A204.1 (cell line): ENCODE measurements at regions not wholly inside any gene's neighbourhood (a gene's known extent, or its start where the extent isn't known, plus 50 kb on each side); places are given as distances from the start of the nearest gene placed in this dataset.

ENCODE experiments used
- FAIRE-seq: peaks from 2 replicates; lab custom pipeline; 2012; peaks lifted over from hg19 to GRCh38; lab: Jason Lieb, UNC

DNA sequence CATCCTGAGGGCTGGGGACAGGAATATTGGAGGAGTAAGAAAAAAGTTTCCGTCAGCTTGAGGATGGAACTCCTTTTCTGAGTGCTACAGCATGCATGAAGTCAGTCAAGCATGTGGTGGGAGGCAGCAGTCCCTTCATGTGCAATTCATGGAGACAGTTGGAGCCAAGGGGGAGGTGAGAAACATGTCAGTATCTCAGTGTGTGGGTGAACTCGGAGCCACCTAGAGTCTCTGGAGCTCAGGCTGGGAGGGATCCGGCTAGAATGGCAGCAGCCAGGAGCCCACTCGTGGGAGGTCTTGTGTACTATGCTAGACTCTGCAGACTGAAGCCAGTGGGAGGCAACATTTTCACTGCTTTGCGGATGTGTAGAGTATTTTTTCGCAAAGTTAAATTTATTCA, 60.3 kb downstream of the AVPR1A start:
- FAIRE-seq, result no peak

DNA sequence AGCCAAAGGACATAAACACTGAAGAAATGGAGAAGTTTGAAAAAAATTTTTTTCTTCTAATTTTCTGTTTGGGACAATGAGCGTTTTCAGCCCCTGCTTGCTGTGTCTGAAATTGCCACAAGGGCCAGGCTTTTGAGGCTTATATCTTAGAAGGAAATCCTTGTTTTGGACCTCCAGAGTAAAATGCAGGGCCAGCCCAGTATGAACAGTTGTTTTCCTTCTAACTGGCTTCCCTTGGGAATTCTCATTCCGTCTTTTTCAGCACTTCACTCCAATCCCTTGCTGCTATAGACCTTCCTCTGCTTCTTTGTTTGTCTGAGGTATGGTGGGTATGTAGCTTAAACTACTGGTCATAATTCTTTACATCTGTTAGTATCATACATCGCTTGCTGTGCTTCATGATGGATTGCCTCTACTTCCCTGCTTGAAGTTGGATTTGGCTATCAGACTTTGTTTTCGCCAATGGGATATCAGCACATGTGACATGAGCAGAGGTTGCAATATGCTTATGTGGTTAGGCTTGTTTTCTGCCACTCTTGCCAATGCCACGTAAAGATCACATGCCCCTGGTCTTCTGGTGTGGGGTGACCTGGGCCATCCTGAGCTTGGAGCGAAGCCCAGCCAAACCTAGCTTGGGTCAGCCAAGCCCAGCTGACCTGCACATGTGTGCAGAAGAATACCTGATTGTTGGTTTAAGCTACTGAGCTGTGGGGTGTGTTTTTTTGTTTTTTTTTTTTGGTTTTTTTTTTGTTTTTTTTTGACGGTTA, 64.7 kb downstream of the AVPR1A start:
- no peak for FAIRE-seq

DNA sequence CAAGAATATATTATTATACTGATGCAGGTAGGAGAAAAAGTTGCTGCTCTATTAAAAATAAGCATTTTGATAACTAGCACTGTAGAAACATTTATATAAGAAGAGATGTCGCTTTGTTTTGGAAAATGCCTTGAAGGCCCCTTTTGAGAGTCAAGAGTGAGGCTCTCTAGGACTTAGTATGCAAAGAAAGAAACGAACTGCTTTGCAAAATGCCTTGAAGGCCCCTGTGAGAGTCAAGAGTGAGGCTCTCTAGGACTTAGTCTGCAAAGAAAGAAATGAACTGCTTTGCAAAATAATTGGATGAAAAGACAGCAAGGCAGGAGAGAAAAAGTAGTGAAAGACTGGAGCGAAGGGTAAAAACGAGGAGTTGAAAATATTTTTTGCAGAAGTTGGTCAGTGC, 65.9 kb downstream of the AVPR1A start:
- FAIRE-seq, result no peak

DNA sequence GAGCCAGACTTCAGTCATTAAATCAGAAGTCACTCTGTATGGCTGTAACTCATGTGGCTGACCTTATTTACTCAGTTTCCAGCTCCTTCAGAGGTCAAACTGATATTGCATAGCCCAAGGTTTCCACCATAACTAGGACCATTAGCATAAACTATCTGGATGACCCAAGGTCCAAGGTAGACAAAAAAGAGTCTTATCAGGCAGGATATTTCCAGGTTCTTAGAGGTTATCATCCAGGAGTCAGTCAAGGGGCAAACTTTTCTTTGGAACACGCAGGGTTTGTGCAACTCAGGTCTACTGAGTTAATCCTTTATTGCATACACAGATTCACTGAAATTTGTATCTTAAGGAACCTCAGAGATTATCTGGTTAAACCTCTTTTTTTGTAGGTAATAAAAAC, 66.5 kb downstream of the AVPR1A start:
- FAIRE-seq, result no peak

DNA sequence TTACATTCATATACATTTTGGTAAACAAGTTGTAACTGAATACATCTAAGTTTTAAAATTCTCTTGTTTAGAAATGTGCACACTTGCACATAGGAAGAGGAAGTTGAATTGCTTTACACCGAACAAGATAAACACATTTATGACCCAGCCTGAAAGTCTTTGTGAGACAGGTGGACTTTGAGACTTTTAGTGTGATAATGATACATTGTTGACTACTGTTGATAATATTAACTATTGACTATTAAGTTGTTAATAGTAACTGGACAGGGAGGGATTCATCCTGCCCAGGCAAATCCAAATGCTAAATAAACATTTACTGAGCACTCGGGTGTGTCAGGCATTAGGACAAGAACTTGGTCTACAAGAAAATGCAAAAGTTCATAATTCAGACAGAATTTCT, 68.0 kb downstream of the AVPR1A start:
- no peak for FAIRE-seq

DNA sequence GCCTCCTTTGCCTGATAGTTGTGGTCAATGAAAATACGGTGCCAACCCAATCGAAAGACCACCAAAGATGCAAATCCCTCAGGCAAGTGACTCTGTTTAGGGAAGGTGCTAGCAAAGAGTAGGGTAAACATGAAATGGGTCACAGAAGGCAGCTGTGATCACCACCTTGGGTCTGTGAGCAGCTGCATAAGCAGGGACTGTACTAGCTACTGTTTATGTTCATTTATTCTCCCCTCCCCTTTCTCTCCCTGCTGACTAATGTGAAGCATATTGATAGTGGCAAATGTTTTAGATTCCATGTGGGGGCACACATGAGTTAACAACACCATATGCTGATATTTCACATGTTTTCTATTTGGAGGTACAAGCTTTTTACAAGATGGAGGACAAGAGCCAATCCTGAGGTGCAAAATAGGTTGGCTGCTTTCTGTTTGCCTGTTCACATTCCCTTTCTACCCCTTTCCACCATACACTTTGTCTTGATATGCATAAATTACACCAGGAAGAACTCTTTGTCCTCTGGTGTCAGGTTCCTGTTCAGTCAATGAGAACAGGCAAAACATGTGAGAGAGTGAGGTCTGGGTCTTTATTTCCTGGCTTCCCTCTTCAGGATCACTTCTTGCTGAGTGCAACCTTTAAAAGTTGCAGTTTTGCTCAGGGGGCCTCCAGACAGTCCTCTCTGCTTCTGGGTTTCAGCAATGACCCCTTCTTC, 71.1 kb downstream of the AVPR1A start:
- no peak for FAIRE-seq

DNA sequence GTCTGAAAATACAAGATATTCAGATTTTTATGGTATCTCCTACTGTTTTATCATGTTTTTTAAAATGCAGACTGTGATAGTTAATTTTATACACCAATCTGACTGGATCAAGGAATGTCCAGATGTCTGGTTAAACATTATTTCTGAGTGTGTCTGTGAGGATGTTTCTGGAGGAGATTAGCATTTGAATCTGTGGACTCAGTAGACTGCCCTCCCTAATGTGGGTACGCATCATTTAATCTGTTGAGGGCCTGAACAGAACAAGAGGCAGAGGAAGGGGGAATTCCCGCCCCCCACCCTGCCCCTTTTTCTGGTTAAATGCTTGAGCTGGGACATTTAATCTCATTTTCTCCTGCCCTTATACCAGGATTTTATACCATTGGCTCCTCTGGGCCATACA, 72.1 kb downstream of the AVPR1A start:
- no peak for FAIRE-seq

DNA sequence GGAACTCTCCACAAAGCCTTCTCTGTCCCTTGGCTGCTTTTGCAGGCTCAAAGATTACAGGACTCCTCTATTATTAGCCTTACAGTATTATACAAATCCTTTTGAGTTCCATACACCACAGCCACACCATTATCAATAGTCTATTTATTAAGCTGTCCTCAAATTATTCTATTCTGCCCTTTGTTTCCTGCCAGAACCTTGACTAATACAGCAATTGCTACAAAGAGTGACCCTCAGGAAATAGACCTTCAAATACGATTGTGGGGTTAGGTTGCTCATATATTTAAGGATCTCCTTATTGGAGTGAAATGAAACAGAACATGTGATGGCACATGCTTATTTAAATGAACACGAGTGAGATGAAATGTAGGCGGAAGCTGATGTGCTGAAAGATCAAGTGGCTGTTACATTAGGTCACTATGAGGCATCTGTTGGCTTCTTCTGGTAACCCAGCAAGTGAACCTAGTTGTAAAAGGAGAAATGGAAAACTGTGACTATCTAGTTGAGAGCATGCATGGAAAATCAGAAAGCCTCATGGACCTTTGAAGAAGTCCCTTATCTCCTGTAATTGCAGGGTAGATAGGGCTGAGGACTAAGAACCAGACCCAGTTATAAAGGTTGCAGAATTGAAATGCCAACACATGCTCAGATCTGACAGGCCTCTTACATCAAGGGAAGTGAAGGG, 75.5 kb downstream of the AVPR1A start:
- no peak for FAIRE-seq

DNA sequence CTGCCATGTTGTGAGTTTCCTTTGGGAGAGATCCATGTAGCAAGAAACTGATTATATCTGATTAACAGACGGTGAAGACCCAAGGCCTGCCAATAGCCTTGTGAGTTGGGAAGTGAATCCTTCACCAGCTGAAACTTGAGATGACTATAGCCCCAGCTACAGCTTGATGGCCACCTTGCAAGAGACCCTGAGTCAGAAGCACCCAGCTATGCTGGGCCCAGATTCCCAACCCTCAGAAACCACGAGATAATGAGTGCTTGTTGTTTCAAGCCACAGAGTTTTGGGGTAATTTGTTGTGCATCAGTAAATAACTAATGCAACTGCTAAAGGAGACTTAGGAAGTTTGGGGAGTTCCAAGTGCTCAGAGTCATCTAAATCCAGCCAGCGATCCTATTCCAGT, 80.3 kb downstream of the AVPR1A start:
- no peak for FAIRE-seq

DNA sequence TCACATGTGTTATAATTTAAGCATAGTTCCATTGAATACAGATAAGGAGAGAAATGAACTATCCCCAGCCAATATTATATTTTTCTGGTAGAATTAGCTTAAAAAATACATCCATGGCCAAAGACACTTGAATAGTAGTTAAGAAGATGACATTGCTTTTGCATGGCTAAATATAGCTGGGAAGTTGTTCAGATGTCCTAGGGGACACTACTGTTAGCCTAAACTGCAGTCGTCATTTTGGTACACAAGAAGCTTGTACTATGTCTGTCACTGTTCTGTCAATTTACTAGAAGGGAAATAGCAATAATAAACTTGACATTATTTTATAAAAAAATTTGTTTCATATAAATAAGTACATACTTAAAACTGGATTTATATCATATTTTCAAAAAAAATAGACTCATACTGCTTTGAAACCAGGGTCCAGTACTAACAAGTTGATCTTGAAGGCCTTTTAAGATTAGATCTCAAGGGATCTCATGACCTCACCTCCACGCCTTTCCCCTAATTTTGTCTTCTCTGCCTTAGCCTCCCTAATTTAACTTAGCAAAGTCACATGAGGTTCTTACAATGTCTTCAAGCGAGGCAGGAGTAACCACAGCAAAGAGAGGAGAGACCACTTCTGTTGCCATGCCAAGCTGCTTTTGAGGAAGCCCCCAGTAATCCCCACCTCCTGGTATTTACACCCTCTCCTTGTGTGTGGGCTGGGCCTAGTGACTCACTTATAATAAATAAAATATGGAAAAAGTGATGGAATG, 81.0 kb downstream of the AVPR1A start:
- no peak for FAIRE-seq

DNA sequence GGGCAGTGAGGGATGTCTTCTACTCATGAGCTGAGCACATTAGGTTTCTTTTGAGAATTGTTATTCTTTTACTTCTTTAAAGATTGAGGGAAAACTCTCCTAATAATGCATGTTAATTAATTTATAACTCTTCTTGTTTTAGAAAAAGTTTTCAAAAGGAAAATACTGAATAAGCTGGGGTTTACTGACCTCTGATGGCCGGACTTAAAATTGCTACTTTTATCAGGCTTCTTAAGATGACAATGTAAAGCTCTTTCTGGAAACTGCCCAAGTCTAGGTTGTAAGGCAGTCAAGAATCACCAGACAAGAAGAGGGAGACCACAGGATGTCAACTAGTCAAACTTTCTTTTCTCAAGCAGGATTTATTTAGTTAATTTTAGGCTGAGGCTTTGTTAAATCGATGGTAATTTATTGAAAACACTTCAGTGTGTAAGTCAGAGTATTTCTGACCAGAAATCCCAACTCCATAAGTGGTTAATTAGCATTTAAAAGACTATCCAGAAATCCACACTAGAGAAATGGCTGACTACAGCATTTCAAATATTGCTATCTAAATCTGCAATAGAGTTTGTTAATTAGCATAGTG, 82.1 kb downstream of the AVPR1A start:
- peak; percentile 97 for FAIRE-seq

DNA sequence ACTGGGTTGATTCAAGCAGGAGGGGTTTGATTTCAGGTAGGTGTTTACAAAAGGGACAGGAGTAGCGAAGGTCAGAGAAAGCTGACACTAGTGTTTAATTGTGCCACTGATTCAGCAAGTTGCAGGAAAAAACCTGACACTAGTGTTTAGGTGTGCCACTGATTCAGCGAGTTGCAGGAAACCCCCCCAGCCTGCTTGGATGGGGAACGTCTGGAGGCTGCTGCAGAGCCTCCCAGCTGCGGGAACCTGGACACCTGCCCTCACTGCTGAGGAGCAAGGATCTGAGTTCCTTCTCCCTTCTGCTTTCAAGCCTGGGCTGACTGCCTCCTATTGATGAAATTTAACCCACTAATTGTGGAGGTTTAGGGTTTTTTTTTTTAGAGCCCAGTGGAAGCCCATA, 84.2 kb downstream of the AVPR1A start:
- FAIRE-seq, result no peak

DNA sequence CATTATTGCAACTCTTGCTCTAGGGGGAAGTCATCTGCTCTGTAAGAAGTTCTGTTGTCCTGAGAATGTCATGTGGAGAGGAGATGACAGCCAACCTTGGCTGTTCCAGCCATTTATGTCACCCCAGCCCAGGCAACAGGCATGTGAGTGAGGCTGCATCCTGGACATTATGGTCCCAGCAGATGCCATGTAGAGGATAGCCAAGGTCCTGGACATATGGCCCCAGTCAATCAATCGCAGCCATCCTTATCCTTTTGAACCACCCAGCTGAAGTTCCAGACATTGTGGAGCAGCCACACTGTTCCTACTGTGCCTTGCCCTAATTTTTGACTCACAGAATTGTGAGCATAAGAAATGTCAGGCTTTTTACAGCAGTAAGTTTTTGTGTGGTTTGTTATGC, 84.9 kb downstream of the AVPR1A start:
- no peak for FAIRE-seq

DNA sequence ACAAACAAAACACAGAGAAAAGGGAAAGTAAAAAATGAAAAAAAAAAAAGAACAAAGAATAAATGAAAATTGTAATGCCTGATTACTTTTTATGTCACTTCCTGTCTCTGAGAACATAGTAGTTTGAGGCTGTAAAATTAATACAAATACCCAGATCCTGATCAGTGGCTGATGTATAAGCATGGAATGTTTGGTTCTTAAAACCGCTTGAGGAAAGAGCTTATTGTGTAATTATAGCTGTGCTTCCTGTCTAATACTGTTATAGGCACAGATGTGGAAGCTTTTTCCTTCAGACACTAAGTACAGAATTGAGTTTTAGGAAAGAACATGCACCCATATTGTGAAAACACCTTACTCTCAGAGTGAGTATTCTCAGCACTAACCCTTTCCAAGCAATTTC, 86.9 kb downstream of the AVPR1A start:
- no peak for FAIRE-seq

DNA sequence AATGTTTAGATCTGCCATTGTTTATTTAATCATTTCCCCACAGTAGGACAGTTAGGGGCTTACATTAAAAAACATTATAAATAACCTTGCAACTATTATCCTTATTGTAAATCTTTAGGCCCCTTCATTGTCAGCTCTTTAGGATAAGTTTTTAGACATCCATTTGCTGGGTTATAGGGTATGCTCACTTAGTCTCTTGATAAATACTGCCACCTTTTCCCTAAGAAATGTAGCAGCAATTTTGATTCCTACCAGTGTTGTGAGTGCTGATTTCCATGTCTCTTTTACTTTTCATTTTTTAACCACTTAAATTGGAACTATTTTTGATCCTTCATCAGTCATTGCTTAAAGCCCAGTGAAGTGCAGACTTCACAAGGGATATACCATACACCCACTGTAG, 94.4 kb downstream of the AVPR1A start:
- no peak for FAIRE-seq

DNA sequence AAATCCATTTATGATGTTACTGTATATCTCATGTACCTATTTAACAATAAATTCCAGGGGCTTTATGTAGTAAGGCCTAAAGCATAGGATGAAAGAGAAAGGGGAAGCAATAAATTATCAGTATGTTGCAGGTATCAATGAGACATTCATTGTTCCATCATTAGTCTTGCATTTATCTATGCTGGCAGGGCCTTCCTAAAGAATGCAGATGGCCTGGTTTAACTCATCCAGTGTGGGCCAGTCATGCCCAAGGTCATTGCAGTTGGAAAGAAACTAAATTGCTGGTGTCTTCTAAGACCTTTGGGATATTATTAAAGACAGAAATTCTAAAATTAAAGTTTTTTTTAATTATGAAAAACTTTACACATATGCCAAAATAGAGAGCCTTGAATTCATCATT, 98.3 kb downstream of the AVPR1A start:
- FAIRE-seq, result no peak

DNA sequence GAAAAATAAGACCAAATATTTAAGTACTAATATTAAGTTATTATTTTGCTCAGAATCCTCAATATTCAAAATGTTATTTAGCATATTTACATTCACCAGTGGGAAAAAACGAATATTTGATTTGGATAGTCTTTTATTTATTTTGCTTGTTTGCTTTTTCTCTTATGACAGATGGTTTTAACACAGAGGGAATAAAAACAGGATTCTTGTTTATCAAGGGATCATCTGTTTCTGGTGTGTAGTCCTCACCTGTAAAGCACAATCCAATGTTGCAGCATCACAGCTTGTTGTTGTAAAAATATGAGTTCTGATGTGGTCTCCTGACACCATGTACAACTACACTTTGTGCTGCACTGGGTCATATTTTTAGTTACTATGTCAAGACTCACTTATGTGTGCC, 103.9 kb downstream of the AVPR1A start:
- FAIRE-seq, result no peak

DNA sequence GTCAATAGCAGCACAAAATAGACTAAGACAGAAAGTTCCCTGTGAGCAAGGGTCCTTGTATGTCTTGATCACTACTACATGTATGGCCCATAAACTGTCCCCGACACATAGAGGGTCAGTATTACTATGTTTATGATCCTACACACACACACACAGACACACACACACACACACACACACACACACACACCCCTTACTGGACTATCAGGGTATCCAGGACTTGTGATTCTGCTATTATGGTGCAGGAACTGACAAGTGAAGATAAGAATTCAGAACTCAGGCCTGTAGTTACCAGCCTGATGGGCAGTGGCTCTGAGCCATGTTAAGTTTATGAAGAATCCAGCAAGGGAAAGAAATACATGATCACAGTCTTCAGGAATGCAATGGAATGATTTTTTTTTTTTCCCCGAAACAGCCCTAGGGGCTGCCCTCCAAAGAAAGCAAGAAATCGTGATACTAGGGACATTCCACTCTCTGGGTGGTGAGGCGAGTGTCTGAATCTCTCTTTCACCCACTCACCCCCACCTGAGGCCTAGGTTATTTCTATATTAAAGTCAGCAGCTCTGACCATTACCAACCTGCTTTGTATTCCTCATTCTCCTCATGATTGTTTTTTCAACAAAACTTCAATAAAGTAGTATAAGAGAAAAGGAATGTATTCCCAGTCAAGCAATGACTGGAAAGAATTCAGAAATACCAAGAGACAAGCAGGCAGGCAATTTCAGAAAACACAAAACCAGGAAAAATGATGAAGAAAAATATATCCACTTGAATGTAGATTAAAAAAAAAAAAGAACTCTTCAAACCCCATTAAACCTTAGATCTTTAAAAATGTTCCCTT, 105.8 kb downstream of the AVPR1A start:
- FAIRE-seq, result no peak

DNA sequence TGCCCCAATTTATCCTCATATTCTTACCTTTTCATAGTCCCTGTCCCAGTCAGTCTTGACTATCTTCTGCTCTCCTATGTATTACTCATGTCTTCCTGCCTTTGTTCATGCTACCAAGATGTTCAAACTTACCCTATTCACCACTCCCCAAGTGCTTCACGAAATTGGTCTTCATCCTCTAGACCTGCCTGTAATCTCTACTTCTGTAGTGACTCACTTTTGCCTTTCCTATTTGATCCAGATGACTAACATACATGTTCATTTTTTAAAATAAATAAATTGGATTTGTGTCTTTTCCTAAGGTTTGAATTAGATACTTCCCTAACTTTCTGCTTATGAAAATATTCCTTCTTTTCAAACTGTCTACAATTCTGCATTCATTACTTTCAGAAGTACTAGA, 107.7 kb upstream of the PPM1H start:
- FAIRE-seq, result no peak

DNA sequence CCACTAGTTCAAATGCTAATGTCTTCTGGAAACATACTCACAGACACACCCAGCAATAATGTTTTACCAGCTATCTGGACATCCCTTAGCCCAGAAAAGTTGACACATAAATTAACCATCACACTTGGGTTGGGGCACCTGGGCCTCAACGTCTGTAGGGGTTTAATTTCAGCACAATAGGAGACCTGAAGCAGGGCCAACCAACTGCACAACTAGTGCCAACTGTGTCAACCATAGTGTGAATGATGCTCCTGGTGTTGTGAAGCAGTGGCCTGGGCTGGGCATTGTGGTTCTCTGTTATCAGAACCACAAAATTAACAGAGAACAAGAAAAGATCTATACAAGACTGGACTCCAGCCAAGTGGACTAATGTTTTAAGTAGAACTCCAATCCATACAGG, 106.7 kb upstream of the PPM1H start:
- no peak for FAIRE-seq

DNA sequence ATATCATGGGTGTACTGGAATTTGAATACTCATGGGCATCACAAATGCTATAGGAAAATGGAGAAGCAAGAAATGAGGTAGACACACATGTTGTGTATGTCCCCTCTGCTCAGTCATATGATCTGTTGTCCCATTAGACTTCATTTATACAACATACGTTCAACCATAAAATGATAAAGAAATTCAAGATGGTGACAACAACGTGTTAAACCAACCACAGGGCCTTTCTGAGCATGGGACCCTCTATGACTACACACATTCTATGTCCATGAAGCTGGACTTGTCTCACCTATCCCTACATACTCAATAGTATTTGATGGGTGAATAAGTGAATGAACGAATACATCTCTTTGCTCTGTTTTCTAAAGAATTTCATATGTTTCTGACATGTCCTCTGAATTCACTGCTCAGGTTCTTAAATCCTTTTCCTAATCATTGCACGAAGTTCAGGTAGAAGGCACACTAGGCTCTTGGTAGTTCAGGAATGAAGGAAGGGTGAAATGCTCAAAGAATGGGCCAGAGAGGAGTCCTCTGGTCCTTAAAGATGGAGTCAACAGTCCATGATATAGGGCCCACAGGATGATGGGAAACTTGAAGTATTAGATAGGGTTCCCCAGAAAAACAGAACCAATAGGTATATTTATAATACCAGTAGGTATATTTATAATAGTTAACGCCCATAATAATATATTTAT, 105.7 kb upstream of the PPM1H start:
- FAIRE-seq, result no peak
